ENCODE measurements at regions not wholly inside any gene's neighbourhood (a gene's known extent, or its start where the extent isn't known, plus 50 kb on each side); places are given as distances from the start of the nearest gene placed in this dataset.

- TF ChIP-seq CTCF (IDR thresholded peaks at IDR 0.05) (no peak), POLR2AphosphoS5 (IDR thresholded peaks at IDR 0.05) (no peak), POLR2A (IDR thresholded peaks at IDR 0.05) (no peak)
These were observed 280.6 kb downstream of the PPP1R2C start for GRCh38 chrX:42497356-42497755.
